HuH-7 (cell line): ENCODE measurements at regions not wholly inside any gene's neighbourhood (a gene's known extent, or its start where the extent isn't known, plus 50 kb on each side); places are given as distances from the start of the nearest gene placed in this dataset.

ENCODE experiments used
- DNase-seq: peaks from one replicate; pipeline ENCODE4 v3.0.0; 2011; ENCODE audit warnings: low spot score

DNA sequence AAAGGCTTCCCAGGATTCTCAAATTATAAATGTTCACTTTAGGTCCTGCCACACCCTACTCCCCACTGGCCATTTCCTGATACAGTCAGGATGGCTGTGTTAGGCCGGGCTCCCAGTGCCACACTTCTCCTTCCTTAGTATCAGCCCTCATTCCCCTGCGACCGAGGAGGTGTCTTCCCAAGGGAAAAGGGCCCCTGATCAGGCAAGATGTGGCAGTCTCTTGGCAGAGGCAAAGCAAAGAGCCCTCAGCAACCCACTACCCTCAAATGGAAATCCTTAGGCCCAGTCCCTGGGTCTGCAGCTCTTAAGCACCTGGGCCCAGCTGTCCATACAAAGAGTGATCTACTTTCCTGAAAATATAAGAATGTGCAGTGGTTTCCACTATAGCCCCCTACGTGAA, 96.5 kb upstream of the VASH1 start:
- no peak for DNase-seq

GRCh38 chr14:76666746-76667145, 94.5 kb upstream of the VASH1 start:
- no peak for DNase-seq

GRCh38 chr14:76669770-76670169, 91.5 kb upstream of the VASH1 start:
- no peak for DNase-seq

GRCh38 chr14:76672123-76672522, 89.1 kb upstream of the VASH1 start:
- no peak for DNase-seq

DNA sequence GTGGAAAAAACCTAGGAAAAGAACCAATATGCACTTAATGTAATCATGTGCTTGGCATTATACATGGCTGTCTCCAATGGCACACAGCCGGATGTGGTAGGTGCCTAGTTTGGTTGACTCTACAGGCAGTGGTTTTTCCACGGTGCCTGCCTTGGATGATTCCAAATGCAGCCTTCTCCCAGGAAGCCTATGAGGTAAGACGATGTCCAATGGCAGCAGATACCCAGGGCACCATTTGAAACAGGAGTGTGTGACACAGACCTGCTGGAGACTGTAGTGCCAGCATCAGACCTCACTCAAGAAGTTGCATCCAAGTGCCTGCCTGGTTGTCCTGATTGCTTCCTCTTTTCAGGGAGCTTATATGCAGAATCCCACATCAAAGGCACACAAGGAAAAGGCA, 88.0 kb upstream of the VASH1 start:
- no peak for DNase-seq

DNA sequence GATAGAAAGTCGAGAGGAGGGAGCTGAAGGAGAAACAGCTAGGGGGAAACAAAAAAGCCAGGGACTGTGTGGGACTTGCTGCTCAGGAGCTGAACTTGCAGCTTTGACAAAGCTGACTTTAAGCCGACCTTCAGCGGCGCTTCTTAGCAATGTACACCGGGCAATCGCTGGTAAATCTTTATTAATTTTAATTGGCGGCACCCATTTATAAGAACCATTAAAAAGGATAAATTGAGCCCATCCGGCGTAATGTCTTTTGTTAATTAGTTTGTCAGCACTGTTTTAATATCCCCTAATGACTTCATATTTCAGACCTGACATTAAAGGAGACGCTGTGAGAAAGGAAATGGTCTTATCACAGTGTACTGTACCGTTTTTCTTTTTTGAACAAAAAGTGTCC, 86.2 kb upstream of the VASH1 start:
- DNase-seq = no peak

GRCh38 chr14:76676539-76676938, 84.7 kb upstream of the VASH1 start:
- DNase-seq = no peak

DNA sequence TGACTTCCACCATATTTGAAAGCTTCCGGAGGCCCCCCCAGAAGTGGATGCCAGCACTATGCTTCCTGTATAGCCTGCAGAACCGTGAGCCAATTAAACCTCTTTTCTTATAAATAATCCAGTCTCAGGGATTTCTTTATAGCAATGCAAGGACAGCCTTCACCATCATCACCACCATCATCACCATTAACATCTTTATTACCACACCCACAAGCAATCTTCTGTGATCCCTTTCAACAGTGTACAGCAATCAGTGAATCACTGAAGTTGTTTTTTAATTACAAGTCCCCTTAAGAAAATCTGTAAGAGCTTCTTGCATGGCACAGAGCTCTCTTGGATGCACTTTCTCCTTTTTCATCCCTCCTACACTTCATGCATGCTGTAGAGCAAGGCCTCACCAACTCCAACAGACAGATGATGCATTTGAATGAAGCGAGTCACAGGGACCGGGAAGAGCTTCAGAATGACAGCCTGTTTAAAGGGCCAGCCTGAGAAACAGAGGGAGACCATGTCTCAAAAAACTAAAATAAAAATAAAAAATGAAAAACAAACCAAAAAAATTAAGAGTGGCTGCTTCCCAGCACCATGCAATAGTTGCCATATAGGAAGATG, 83.6 kb upstream of the VASH1 start:
- DNase-seq = no peak

GRCh38 chr14:76678244-76678800, 82.9 kb upstream of the VASH1 start:
- DNase-seq = no peak

DNA sequence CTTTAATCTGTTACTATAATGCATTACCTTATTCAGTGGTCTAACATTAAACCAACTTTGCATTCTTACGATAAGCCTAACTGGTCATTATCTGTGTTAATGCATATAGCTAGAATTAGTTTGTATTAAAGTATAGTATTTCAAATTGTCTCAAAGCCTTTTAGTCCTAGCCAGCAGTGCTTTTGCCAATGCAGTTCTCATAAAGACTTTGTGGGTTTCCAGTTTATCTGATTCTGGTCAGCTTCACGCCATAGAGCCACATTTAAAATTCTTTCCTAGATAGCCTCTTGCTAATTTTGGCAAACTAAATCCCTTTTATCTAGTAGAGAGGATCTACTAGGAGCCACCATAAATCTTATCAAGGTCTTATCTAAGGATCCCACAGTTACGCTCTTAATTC, 78.9 kb upstream of the VASH1 start:
- DNase-seq = no peak

GRCh38 chr14:76686646-76687045, 74.6 kb upstream of the VASH1 start:
- no peak for DNase-seq

GRCh38 chr14:76687611-76688382, 73.5 kb upstream of the VASH1 start:
- DNase-seq = peak; percentile 15

DNA sequence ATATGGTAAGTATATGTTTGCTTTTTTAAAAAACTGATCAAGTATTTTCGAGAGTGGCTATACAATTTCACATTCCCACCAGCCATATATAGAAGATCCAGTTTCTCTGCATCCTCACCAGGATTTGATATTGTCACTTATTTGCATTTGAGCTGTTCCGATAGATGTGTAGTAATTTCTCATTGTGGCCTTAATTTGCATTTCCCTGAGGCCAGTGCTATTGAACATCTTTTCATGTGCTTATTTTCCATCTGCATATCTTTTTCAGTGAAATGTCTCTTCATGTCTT, 72.9 kb upstream of the VASH1 start:
- DNase-seq = no peak

GRCh38 chr14:76690502-76691105, 70.7 kb upstream of the VASH1 start:
- no peak for DNase-seq

- no peak for DNase-seq
Measured at GRCh38 chr14:76694106-76694505, 67.2 kb upstream of the VASH1 start.

DNA sequence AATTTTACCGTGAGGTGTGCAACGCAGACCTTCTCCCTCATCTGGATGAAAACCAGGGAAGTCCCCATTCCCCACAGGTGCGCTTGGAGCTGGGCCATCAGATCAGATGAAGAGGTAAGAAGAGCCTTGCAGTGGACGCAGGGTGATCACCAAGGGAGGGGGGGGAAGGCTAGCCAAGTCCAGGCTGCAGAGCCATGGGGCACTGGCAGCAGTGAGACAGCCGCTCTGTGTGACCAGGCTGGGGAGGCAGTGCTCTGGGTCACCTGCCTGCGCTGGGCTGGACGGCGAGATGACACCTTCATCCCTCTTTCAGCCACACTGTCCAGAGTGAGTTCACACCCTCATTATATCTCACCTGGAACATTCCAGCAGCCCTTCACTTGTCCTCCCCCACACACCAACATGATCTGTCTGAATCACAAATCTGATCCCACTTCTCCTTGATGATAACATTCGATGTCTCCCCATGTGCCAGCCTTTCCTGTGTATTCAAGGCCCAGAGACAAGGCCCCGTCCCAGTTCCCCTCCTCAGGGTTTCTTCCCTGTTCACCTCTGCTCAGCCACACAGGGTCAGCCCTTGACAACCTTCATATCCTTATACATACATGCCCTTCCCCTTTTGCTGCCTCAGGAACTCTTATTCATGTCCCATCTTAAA, 65.9 kb upstream of the VASH1 start:
- DNase-seq = no peak

DNA sequence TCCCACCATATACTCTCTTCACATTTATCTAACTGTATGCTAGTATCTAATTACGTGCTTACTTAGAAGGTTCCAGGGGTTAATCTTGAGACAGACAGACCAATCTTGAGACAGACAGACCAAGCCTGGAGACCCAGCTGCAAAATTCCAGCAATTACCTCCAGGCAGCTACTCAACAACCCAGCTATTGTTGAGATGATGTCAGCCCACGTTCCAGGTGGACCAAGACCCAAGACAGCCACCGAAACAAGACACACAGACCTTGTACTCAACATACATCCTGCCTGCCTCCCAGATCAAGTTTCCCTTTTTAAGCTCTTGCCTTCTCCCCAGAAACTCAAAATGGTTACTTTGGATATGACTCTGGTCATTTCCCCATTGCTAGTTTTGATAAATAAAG, 64.9 kb upstream of the VASH1 start:
- no peak for DNase-seq

DNA sequence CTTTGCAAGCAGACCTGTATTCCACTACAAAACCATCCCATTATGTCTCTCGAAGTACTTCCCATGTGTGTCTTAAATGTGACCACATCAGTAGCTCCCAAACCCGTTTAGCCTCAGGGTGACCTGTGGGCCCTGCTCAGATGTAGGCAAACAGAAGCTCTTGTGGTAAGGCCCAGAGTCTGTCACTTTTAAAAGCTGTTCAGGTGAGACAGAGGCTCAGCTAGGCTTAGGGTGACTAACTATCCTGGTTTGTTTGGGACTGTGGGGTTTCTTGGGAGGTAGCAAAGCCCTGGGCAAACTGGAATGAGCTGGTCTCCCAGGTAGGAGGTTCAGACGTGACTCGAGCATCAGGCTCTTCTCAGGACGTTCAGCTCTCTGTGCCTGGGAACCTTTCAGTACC, 64.5 kb upstream of the VASH1 start:
- DNase-seq = no peak

DNA sequence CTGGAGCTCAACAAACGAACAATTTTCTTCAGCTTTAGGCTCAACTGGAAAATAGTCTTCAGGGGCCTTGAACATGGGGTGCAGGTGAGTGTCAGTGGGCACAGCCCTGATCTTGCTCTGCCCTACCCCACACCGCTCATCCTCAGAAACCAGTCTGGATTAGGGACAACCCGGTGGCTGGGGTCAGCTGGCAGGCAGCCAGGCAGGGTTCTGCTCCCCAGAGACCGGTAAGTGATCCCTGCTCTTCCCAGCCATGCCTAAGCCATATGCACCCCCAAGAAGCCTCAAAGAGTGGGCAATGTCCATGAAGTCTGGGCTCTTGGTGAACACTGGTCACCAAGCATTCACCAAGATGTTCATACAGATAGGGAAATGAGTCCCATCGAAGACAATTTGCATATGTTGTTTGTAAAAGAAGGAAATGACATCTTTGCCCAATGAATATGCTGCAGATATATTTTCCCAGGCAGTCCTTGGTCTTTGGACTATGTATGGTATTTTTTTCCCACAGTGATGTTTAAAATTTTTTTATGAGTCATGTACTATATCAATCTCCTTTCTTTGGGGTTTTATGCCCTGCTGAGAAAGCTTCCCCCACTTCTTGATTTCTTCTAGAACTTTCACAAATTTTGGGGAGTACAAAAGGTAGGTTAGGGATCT, 63.9 kb upstream of the VASH1 start:
- DNase-seq = no peak

DNA sequence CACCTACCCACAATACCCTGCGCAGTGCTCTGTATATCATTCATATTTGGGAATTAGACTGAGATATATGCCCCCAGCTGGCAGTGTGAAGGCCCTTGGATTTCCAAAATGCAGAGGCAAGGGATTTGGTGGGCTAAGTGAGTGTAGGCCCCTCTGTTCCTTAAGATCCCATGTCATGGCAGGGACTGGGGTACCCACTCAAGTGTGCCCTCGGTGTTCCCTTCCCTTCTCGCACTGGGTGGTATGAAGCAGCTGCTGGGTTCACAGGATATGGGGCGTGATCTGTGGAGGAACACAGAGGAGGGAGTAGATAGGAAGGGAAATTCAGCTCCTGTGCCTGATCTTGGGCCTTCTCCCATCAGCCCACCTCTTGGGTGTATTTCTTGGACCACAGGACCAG, 63.1 kb upstream of the VASH1 start:
- DNase-seq = no peak

DNA sequence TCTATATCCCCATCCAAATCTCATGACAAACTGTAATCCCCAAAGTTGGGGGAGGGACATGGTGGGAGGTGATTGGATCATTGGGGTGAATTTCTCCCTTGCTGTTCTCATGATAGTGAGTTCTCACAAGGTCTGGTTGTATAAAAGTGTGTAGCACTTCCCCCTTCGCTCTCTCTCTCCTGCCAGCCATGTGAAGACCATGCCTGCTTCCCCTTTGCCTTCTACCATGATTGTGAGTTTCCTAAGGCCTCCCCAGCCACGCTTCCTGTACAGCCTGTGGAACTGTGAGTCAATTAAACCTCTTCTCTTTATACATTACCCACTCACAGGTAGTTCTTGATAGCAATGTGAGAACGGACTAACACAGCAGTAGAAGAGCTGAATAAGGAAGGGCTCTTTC, 62.6 kb upstream of the VASH1 start:
- DNase-seq = no peak

DNA sequence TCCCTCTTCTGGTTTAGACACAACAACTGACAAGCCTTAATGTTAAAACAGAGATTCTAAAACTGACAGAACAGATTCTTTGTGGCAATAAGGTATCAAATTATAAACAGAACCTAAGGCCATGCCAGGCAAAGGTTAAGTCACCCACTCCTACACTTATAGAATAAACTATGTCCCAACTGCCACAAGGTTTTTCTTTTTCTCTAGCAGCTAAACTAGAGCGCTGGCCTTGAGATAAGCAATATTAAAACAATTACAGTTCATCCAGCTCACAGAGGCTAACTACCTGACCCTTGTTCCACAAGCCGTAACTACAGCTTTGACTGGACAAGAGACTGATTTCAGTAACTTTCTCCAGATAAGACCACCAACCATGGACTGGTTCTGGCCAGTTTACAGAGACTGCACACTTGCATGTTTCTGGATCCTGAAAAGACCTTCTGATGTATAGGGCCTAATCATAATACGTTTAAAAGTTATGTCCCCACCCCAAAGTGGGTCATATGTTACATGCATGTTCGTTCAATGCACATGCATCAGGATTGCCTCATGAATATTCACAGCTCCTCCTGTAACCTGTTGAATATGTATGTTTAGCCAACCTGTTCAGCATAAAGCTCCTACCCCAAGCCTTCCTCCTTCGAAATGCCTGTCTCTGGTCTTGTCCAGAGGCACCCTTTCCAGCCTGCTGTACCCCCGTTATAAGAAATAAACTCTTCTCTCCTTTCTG, 61.9 kb upstream of the VASH1 start:
- no peak for DNase-seq
